GM06990 (cell line): ENCODE measurements at regions not wholly inside any gene's neighbourhood (a gene's known extent, or its start where the extent isn't known, plus 50 kb on each side); places are given as distances from the start of the nearest gene placed in this dataset.

ENCODE experiments used
- DNase-seq: peaks from one replicate; pipeline ENCODE4 v3.0.0-alpha.2; 2011; ENCODE audit not compliant: insufficient read length; ENCODE audit errors: extremely low read depth
- H3K27me3 ChIP-seq: replicated peaks from 2 replicates; pipeline ENCODE4 v1.6.0; 2011; ENCODE audit warnings: low read length; ENCODE audit not compliant: control insufficient read depth, insufficient read depth
- H3K36me3 ChIP-seq: 2 replicates; pipeline ENCODE4 v1.5.1; 2011; ENCODE audit warnings: low read length; ENCODE audit not compliant: control insufficient read depth, insufficient read depth
- H3K4me3 ChIP-seq: replicated peaks from 2 replicates; pipeline ENCODE4 v1.5.1; 2011; ENCODE audit warnings: low read depth, mild to moderate bottlenecking, control low read depth, low read length
- TF ChIP-seq, protein P1 (sequence below): IDR thresholded peaks from 2 replicates; pipeline ENCODE4 v1.5.1; 2011; ENCODE audit warnings: low read length, control low read depth, mild to moderate bottlenecking, inconsistent platforms; ENCODE audit not compliant: insufficient read depth, poor library complexity, severe bottlenecking

- DNase-seq = no peak
- H3K27me3 ChIP-seq = no peaks in the 10 kb centered on the region
- H3K36me3 ChIP-seq = no peaks in the 10 kb centered on the region
- TF ChIP-seq, protein P1, sequence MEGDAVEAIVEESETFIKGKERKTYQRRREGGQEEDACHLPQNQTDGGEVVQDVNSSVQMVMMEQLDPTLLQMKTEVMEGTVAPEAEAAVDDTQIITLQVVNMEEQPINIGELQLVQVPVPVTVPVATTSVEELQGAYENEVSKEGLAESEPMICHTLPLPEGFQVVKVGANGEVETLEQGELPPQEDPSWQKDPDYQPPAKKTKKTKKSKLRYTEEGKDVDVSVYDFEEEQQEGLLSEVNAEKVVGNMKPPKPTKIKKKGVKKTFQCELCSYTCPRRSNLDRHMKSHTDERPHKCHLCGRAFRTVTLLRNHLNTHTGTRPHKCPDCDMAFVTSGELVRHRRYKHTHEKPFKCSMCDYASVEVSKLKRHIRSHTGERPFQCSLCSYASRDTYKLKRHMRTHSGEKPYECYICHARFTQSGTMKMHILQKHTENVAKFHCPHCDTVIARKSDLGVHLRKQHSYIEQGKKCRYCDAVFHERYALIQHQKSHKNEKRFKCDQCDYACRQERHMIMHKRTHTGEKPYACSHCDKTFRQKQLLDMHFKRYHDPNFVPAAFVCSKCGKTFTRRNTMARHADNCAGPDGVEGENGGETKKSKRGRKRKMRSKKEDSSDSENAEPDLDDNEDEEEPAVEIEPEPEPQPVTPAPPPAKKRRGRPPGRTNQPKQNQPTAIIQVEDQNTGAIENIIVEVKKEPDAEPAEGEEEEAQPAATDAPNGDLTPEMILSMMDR = no peak
- no peak overlapping the region for H3K4me3 ChIP-seq
Observed at GRCh38 chr20:39778847-39779604, 816.9 kb downstream of the DHX35 start.

DNA sequence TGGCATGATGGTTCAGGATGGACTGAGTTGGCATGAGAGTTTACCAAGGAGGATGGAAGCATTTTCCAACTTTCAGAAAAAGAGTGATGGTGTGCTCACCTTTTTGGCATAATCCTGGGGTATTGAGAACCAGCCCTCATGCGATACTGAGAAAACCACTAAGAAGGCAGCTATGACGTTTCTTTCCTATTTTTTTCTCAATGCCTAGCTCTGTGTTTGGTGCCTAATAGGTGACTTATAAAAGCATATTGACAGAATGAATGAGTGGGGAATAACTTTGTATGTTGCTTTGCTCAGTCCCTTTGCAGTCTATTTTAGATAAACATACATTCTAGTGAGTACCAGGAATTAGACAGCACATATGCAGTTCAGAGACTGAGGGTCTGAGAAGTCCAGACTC lies 816.3 kb downstream of the DHX35 start:
- Histone ChIP-seq H3K27me3 (no peaks in the 10 kb centered on the region), H3K4me3 (no peak overlapping the region), H3K36me3 (no peaks in the 10 kb centered on the region)
- no peak for DNase-seq
- TF ChIP-seq, protein P1 = no peak

GRCh38 chr20:39777610-39778009 lies 815.5 kb downstream of the DHX35 start:
- H3K27me3 ChIP-seq = no peaks in the 10 kb centered on the region
- TF ChIP-seq, protein P1 = no peak
- H3K4me3 ChIP-seq = no peak overlapping the region
- DNase-seq = no peak
- H3K36me3 ChIP-seq = no peaks in the 10 kb centered on the region

DNA sequence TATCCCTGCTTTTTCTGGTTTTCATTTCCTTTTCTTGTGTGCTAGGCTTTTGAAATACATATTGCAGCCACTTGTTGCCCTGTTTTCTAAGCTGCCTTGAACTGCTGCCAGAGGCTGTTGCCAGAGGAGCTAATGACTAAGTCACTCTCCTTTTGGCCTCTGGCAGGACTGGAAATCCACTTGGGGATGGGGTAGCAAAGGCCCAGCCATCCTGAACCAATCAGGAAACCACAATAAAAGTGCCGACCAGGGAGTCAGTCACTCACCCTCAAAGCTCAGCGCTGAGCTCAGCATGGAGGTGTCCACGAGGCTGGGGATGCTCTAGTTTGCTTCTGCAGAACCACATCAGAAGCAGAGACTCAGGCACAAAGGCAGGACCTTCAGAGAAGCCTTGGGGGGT lies 813.0 kb downstream of the DHX35 start:
- no peaks in the 10 kb centered on the region for H3K27me3 ChIP-seq
- no peaks in the 10 kb centered on the region for H3K36me3 ChIP-seq
- no peak overlapping the region for H3K4me3 ChIP-seq
- TF ChIP-seq, protein P1 = no peak
- no peak for DNase-seq

- DNase-seq = no peak
- H3K36me3 ChIP-seq = no peaks in the 10 kb centered on the region
- no peak overlapping the region for H3K4me3 ChIP-seq
- no peaks in the 10 kb centered on the region for H3K27me3 ChIP-seq
- TF ChIP-seq, protein P1 = peak; percentile 30
Observed at GRCh38 chr20:39773380-39774000, 811.3 kb downstream of the DHX35 start.

- DNase-seq = no peak
- Histone ChIP-seq H3K27me3 (no peaks in the 10 kb centered on the region), H3K4me3 (no peak overlapping the region), H3K36me3 (no peaks in the 10 kb centered on the region)
- TF ChIP-seq, protein P1 = no peak
Observed at GRCh38 chr20:39767352-39767751, 805.2 kb downstream of the DHX35 start.
